GM18517 (cell line): ENCODE measurements at regions not wholly inside any gene's neighbourhood (a gene's known extent, or its start where the extent isn't known, plus 50 kb on each side); places are given as distances from the start of the nearest gene placed in this dataset.

Experiments
- ATAC-seq: cut with Tn5 transposase; IDR thresholded peaks from one replicate; pipeline ENCODE4 v1.9.1; 2021; ENCODE audit warnings: mild to moderate bottlenecking, moderate library complexity; ENCODE audit not compliant: unreplicated experiment

- ATAC-seq, result no peak
Measured at GRCh38 chrX:124275182-124275894, 57.1 kb upstream of the TEX13D start.

GRCh38 chrX:124280294-124280902, 52.1 kb upstream of the TEX13D start:
- ATAC-seq, result no peak

GRCh38 chrX:124282580-124282979, 49.9 kb upstream of the TEX13D start:
- no peak for ATAC-seq
